ENCODE measurements at regions not wholly inside any gene's neighbourhood (a gene's known extent, or its start where the extent isn't known, plus 50 kb on each side); places are given as distances from the start of the nearest gene placed in this dataset.

DNA sequence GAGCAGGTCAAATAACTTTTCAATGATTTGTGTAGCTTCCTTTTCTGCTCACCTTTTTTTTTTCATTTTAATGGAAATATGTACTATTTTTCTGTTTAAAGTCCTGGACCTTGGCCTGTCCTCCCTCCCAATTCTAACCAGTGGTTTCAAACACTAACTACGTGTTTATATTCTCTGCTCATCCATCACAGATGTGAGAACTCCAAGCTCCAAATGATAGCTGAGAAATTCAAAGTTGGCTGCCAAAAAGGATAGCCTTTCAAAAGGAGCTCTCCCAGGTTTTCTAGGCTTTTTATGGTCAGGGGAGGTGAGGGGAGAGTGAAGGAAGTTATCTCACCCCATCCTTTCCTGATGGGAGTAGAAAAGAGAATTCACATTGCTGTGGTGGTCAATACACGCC lies 486.0 kb upstream of the TBX3 start:
- 95% methylated on average over 2 of the region's 2 CpGs; no CpG with 5 or more reads in 1 of the 2 experiments for WGBS, 2 experiments (ENCODE audit: extremely low coverage in 1 of 2, insufficient coverage in 1 of 2, insufficient read length in 1 of 2, insufficient replicate concordance in 2 of 2, low coverage in 1 of 2, low lambda C conversion rate in 2 of 2, missing lambda C conversion rate in 1 of 2)
- CTCF ChIA-PET (ENCODE audit: partially characterized antibody), result interaction anchor here (0.9 to 1.6 kb wide), 5 partner anchors 139 to 601 kb away, joined by 3 to 5 read pairs (median 3); no protein-coding TSS in a partner anchor
- no peak for TF ChIP-seq SIX5 (IDR thresholded peaks at IDR 0.05; ENCODE audit: low read depth, low read length)
- no peak for TF ChIP-seq CTBP2 (IDR thresholded peaks at IDR 0.05; ENCODE audit: borderline replicate concordance, insufficient read depth, insufficient read length, low read length)
- no peak for TF ChIP-seq SAP30 (IDR thresholded peaks at IDR 0.05; ENCODE audit: insufficient read depth, insufficient replicate concordance, low read length)
- TF ChIP-seq RAD21 (IDR thresholded peaks at IDR 0.05 in 1 of 2, conservative IDR thresholded peaks at IDR 0.05 in 1 of 2; ENCODE audit: low read depth in 2 of 2, low read length in 2 of 2), result no peak
- TF ChIP-seq, protein P1, sequence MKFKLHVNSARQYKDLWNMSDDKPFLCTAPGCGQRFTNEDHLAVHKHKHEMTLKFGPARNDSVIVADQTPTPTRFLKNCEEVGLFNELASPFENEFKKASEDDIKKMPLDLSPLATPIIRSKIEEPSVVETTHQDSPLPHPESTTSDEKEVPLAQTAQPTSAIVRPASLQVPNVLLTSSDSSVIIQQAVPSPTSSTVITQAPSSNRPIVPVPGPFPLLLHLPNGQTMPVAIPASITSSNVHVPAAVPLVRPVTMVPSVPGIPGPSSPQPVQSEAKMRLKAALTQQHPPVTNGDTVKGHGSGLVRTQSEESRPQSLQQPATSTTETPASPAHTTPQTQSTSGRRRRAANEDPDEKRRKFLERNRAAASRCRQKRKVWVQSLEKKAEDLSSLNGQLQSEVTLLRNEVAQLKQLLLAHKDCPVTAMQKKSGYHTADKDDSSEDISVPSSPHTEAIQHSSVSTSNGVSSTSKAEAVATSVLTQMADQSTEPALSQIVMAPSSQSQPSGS (IDR thresholded peaks at IDR 0.05; ENCODE audit: low read length), result no peak
- TF ChIP-seq NANOG (IDR thresholded peaks at IDR 0.05; ENCODE audit: insufficient read depth, low read depth, low read length, poor library complexity, severe bottlenecking), result no peak
- TF ChIP-seq JUND (IDR thresholded peaks at IDR 0.05; ENCODE audit: low read length), result no peak
- no peak for TF ChIP-seq HDAC6 (IDR thresholded peaks at IDR 0.05; ENCODE audit: low read depth, low read length)
- TF ChIP-seq, protein P2, sequence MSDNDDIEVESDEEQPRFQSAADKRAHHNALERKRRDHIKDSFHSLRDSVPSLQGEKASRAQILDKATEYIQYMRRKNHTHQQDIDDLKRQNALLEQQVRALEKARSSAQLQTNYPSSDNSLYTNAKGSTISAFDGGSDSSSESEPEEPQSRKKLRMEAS (IDR thresholded peaks at IDR 0.05), result no peak
- TF ChIP-seq SRF (IDR thresholded peaks at IDR 0.05; ENCODE audit: low read depth, low read length), result no peak
- no peak for TF ChIP-seq KDM5A (IDR thresholded peaks at IDR 0.05; ENCODE audit: low read length)
- TF ChIP-seq TAF7 (optimal IDR thresholded peaks at IDR 0.05; ENCODE audit: borderline replicate concordance, low read depth, low read length), result no peak

More for the DNA sequence above, 486.0 kb upstream of the TBX3 start:
- Histone ChIP-seq H2BK20ac (ENCODE audit: low read length) (no peak overlapping the region), H4K8ac (ENCODE audit: extremely low read depth, insufficient read depth, low read length) (no peak overlapping the region), H3K23me2 (ENCODE audit: low read depth, low read length) (no peaks in the 10 kb centered on the region), H3K14ac (ENCODE audit: insufficient read length) (no peak overlapping the region), H3K56ac (replicated peaks; ENCODE audit: insufficient read length, low read depth, low read length) (no peak overlapping the region), H2AFZ (ENCODE audit: low read length) (no peak overlapping the region), H3K4ac (replicated peaks; ENCODE audit: insufficient read length, low read depth, low read length) (no peak overlapping the region), H2BK5ac (ENCODE audit: low read depth, low read length) (no peak overlapping the region), H4K91ac (replicated peaks; ENCODE audit: insufficient read length, low read length) (no peak overlapping the region), H3K18ac (ENCODE audit: extremely low read depth, low read length) (no peak overlapping the region), H2BK120ac (replicated peaks; ENCODE audit: low read depth, low read length) (no peak overlapping the region), H3K27ac (ENCODE audit: low read depth, low read length) (no peak overlapping the region), H4K20me1 (replicated peaks in 1 of 2; ENCODE audit: control insufficient read depth in 1 of 2, insufficient read depth in 2 of 2, low read length in 2 of 2) (no peaks in the 10 kb centered on the region), H3K23ac (ENCODE audit: insufficient read length) (no peak overlapping the region), H3K79me1 (ENCODE audit: low read depth, low read length) (no peaks in the 10 kb centered on the region), H3K4me2 (ENCODE audit: insufficient read depth in 1 of 2, low read depth in 2 of 2, low read length in 2 of 2) (no peak overlapping the region), H3K4me1 (replicated peaks in 1 of 4; ENCODE audit: control insufficient read depth in 3 of 4, insufficient read depth in 4 of 4, low read length in 3 of 4) (no peaks in the 10 kb centered on the region), H3K9me3 (ENCODE audit: insufficient read depth in 2 of 2, low read depth in 1 of 2, low read length in 1 of 2) (no peaks in the 10 kb centered on the region), H2BK15ac (ENCODE audit: low read length) (no peak overlapping the region), H2BK12ac (ENCODE audit: low read depth, low read length) (no peak overlapping the region), H2AK5ac (ENCODE audit: low read depth, low read length) (no peak overlapping the region), H4K5ac (ENCODE audit: insufficient read length, low read depth, low read length) (no peak overlapping the region), H3K9ac (replicated peaks in 1 of 4; ENCODE audit: extremely low read depth in 1 of 4, low read depth in 3 of 4, low read length in 3 of 4) (no peak overlapping the region), H3K27me3 (replicated peaks in 1 of 4; ENCODE audit: control insufficient read depth in 3 of 4, extremely low read depth in 1 of 4, insufficient read depth in 3 of 4, low read length in 3 of 4) (no peaks in the 10 kb centered on the region), H3K36me3 (ENCODE audit: control insufficient read depth in 2 of 4, insufficient read depth in 4 of 4, low read length in 3 of 4) (no peaks in the 10 kb centered on the region), H3K79me2 (ENCODE audit: control insufficient read depth in 1 of 2, insufficient read depth in 2 of 2, low read length in 2 of 2) (no peaks in the 10 kb centered on the region), H3K4me3 (ENCODE audit: extremely low read depth in 1 of 4, insufficient read depth in 2 of 4, low read depth in 3 of 4, low read length in 4 of 4) (no peak overlapping the region)
- DNase-seq (ENCODE audit: low read depth in 1 of 2, low spot score in 2 of 2), result no peak
- FAIRE-seq, result no peak
- POLR2A ChIA-PET (ENCODE audit: partially characterized antibody), result no interaction called here

Measured in H1 (cell line).